Muscle layer of duodenum (tissue), 2 donors: ENCODE measurements at regions not wholly inside any gene's neighbourhood (a gene's known extent, or its start where the extent isn't known, plus 50 kb on each side); places are given as distances from the start of the nearest gene placed in this dataset.

Experiments used
- H3K27ac ChIP-seq: one replicate; pipeline ENCODE4 v1.7.0; 2013; ENCODE audit warnings: mild to moderate bottlenecking, low read length
- H3K27me3 ChIP-seq: one replicate; pipeline ENCODE4 v1.7.0; 2013; ENCODE audit warnings: low read depth, mild to moderate bottlenecking, control low read depth, low read length
- H3K36me3 ChIP-seq, 2 donors: one replicate each; pipeline ENCODE4 v1.7.0; 2013; ENCODE audit warnings: low read length in 2 of 2, control low read depth in 1 of 2, mild to moderate bottlenecking in 1 of 2; ENCODE audit not compliant: insufficient read depth in 2 of 2, control insufficient read depth in 1 of 2
- H3K4me1 ChIP-seq, 2 donors: one replicate each; pipeline ENCODE4 v1.7.0; 2013; ENCODE audit warnings: low read length in 2 of 2, mild to moderate bottlenecking in 2 of 2, control low read depth in 1 of 2, moderate library complexity in 1 of 2; ENCODE audit not compliant: insufficient read depth in 2 of 2, control insufficient read depth in 1 of 2
- H3K4me3 ChIP-seq, 2 donors: one replicate each; pipeline ENCODE4 v1.7.0; 2013; ENCODE audit warnings: low read length in 2 of 2, low read depth in 1 of 2, mild to moderate bottlenecking in 1 of 2
- H3K9me3 ChIP-seq, 2 donors: one replicate each; pipeline ENCODE4 v1.7.0; 2013; ENCODE audit warnings: low read length in 2 of 2, control low read depth in 1 of 2, mild to moderate bottlenecking in 1 of 2; ENCODE audit not compliant: control insufficient read depth in 1 of 2
- donor health status: healthy.

GRCh38 chr3:22485954-22486353 is 717.2 kb upstream of the UBE2E2 start:
- H3K4me3 ChIP-seq: no peak overlapping the region
- no peaks in the 10 kb centered on the region for H3K9me3 ChIP-seq
- no peaks in the 10 kb centered on the region for H3K27me3 ChIP-seq
- no peak overlapping the region for H3K27ac ChIP-seq
- no peaks in the 10 kb centered on the region for H3K36me3 ChIP-seq
- H3K4me1 ChIP-seq: no peaks in the 10 kb centered on the region

- no peaks in the 10 kb centered on the region for H3K36me3 ChIP-seq
- no peak overlapping the region for H3K27ac ChIP-seq
- no peak overlapping the region for H3K4me3 ChIP-seq
- H3K4me1 ChIP-seq: no peaks in the 10 kb centered on the region
- H3K9me3 ChIP-seq: no peaks in the 10 kb centered on the region
- H3K27me3 ChIP-seq: no peaks in the 10 kb centered on the region
These were observed 712.4 kb upstream of the UBE2E2 start for GRCh38 chr3:22490747-22491146.

DNA sequence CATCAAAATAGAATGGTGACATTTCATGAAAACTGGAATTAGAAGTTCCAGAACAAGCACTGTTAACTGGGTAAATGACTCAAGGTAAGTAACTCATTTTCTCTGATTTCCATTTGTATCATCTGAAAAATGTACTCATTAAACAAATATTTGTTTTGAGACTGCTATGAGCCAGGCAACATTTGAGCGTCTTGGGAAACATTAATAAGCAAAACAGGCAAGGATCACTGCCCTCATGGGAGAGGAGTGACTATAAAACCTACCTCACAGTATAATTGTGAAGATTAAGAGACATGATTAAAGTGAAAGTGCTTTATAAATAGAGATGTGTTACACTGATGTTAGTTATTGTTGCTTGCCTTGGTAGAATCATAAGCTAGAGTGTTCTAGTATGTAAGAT is 711.8 kb upstream of the UBE2E2 start:
- Histone ChIP-seq H3K27me3 (no peaks in the 10 kb centered on the region), H3K4me1 (no peaks in the 10 kb centered on the region), H3K9me3 (no peaks in the 10 kb centered on the region), H3K27ac (no peak overlapping the region), H3K4me3 (no peak overlapping the region), H3K36me3 (no peaks in the 10 kb centered on the region)

DNA sequence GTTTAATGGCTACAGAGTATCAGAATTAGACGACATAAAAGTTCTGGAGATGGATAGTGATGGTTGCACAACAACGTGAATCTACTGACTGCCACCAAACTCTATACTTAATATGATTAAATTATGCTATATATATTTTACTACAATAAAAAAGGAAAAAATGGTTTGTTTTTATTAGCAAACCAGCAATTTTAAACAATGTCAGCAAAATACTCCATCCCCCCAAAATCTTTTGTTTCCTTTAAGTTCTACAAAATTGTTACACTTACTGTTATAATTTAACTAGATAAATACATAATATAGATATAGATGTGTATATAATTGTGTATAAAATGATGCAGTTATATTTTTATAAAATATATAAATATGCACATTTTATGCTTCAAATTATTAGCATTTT is 710.8 kb upstream of the UBE2E2 start:
- Histone ChIP-seq H3K27ac (no peak overlapping the region), H3K36me3 (no peaks in the 10 kb centered on the region), H3K9me3 (no peaks in the 10 kb centered on the region), H3K27me3 (no peaks in the 10 kb centered on the region), H3K4me3 (no peak overlapping the region), H3K4me1 (no peaks in the 10 kb centered on the region)

GRCh38 chr3:22495241-22495640 is 707.9 kb upstream of the UBE2E2 start:
- H3K4me3 ChIP-seq: no peak overlapping the region
- no peaks in the 10 kb centered on the region for H3K36me3 ChIP-seq
- H3K4me1 ChIP-seq: no peaks in the 10 kb centered on the region
- H3K27ac ChIP-seq: no peak overlapping the region
- H3K9me3 ChIP-seq: no peaks in the 10 kb centered on the region
- no peaks in the 10 kb centered on the region for H3K27me3 ChIP-seq

DNA sequence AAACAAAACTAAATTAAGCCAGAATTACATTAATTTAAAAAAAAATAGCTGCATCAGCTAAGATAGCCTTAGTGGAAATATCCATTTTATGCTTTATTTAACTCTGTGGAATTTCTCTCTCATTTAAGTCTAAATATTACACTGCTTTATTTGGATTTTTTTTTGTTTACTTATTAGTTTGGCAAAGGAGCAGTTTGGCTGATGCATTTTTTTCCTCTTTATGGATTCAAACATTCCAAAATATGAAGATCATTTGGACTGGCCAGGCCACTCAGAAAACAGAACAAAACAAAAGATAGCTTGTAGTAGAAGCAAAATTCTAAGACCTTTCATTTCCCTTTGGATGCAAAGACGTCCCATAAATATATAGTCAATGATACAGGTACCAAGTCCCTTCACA is 707.3 kb upstream of the UBE2E2 start:
- no peaks in the 10 kb centered on the region for H3K36me3 ChIP-seq
- H3K4me3 ChIP-seq: no peak overlapping the region
- H3K4me1 ChIP-seq: no peaks in the 10 kb centered on the region
- no peaks in the 10 kb centered on the region for H3K27me3 ChIP-seq
- H3K27ac ChIP-seq: no peak overlapping the region
- no peaks in the 10 kb centered on the region for H3K9me3 ChIP-seq

- Histone ChIP-seq H3K4me1 (no peaks in the 10 kb centered on the region), H3K27ac (no peak overlapping the region), H3K9me3 (no peaks in the 10 kb centered on the region), H3K4me3 (no peak overlapping the region), H3K36me3 (no peaks in the 10 kb centered on the region), H3K27me3 (no peaks in the 10 kb centered on the region)
These were observed 706.5 kb upstream of the UBE2E2 start for GRCh38 chr3:22496641-22497040.

DNA sequence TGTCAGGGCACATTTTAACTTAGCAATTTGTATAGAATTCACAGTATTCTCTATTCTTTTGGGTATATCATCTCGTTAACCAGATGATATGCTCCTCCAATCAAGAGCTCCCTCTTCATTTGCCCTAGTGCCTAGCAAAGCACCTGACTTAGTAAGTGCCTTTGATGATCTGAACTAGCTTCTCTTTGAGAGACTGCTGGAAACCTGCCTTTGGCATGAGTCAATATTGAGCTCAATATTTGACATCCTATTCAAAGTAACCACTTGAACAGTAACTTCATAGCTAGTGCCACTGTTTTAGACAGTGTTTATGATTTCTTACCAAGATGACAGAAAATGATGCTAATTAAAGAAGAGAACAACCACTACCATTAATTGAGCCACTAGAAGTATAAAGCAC is 696.3 kb upstream of the UBE2E2 start:
- H3K27ac ChIP-seq: no peak overlapping the region
- no peaks in the 10 kb centered on the region for H3K9me3 ChIP-seq
- no peaks in the 10 kb centered on the region for H3K36me3 ChIP-seq
- H3K27me3 ChIP-seq: no peaks in the 10 kb centered on the region
- H3K4me3 ChIP-seq: no peak overlapping the region
- no peaks in the 10 kb centered on the region for H3K4me1 ChIP-seq

DNA sequence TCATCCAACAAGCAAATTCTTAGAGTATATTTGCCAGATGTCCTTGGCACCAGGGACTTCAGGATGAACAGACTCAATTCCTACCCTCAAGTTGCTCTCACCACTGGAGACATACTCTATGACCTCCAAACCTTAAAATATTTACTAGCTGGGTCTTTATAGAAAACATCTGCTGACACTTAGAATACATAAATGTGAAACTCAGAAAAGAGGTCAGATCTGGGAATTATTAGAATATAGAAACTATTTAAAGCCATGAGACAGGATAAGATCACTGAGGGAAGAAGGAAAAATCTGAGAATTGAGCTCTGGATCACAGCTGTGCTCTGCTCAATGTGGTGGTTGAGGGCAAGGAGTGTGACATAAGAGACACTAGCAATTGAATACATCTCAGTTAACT is 695.4 kb upstream of the UBE2E2 start:
- Histone ChIP-seq H3K27me3 (no peaks in the 10 kb centered on the region), H3K36me3 (no peaks in the 10 kb centered on the region), H3K27ac (no peak overlapping the region), H3K9me3 (no peaks in the 10 kb centered on the region), H3K4me1 (no peaks in the 10 kb centered on the region), H3K4me3 (no peak overlapping the region)

DNA sequence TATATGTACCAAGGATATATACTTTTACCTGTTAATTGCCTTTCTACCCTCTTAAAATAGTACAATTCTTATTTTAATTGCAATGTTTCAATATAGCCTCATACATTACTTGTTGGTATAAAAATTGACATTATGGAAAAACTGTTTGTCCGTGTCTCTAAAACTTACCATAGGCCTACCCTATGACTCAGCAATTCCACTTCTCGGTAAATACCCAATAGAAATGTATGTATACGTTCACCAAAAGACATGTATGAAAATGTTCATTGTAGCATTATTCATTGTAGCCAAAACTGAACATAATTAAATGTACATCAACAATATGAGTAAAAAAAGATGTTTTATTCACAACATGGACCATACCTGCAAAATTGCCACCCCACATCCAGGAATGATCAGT is 679.2 kb upstream of the UBE2E2 start:
- Histone ChIP-seq H3K9me3 (peaks cover 0 to 2% of the 10 kb centered on the region in 2 donors), H3K27ac (no peak overlapping the region), H3K27me3 (no peaks in the 10 kb centered on the region), H3K36me3 (no peaks in the 10 kb centered on the region), H3K4me3 (no peak overlapping the region), H3K4me1 (peaks cover 0 to 3% of the 10 kb centered on the region in 2 donors)

DNA sequence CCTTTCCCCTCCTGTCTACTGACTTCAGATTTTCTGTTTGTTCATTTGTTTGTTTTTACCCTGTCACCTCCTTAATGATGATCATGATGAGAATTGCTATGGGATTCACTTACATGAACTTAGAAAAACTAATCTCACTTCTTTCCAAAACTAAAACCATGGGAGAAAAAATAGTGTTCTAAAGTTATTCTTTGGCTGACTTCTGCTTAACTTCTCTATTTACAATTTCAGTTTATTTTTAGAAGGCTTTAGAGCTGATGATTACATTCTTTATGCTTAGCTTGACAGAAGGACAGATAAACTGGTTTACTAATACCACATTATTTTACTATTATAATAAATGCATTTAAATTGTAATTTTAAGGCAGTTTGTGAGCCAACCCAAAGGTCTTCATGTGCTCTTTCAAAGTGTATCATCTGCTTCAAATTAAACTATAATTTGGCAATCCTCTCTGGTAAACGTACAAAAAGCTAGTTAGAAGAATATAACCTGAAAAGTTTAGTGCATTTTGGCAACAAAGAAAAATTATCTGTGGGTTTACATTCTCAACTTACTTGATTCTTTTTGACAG is 676.8 kb upstream of the UBE2E2 start:
- Histone ChIP-seq H3K9me3 (peaks cover 0 to 5% of the 10 kb centered on the region in 2 donors), H3K4me3 (no peak overlapping the region), H3K27me3 (no peaks in the 10 kb centered on the region), H3K27ac (no peak overlapping the region), H3K36me3 (no peaks in the 10 kb centered on the region), H3K4me1 (peaks cover 0 to 3% of the 10 kb centered on the region in 2 donors)

DNA sequence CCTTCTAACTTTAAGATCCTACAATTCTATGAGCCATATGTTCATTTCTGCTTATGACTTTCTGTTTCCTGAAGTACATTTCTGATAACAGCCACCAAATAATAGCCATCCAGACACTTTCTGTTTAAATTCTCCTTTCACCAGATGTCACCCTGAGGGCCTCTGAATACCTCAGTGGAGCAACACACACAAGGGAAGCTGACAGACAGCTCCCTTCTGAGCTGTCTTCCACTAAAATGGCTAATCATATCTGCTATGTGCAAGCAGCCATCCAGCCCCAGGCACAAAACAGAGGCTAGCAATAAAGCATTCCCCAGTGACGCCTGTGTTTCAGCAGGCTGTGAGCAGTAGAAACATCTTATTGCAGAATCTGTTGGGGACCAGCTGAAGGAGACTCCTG is 666.6 kb upstream of the UBE2E2 start:
- H3K27me3 ChIP-seq: no peaks in the 10 kb centered on the region
- no peak overlapping the region for H3K27ac ChIP-seq
- H3K4me3 ChIP-seq: no peak overlapping the region
- H3K36me3 ChIP-seq: no peaks in the 10 kb centered on the region
- no peaks in the 10 kb centered on the region for H3K4me1 ChIP-seq
- H3K9me3 ChIP-seq: no peaks in the 10 kb centered on the region
